HepG2 (cell line): ENCODE measurements at regions not wholly inside any gene's neighbourhood (a gene's known extent, or its start where the extent isn't known, plus 50 kb on each side); places are given as distances from the start of the nearest gene placed in this dataset.

ENCODE experiments used
- ATAC-seq: fragments of 200-7000 bp; cut with Tn5 transposase; 3 replicates; pipeline ENCODE4 v1.9.1; 2020; ENCODE audit warnings: mild to moderate bottlenecking, moderate library complexity
- BruUV-seq: library from RNA; stranded (reverse); fragments of 400-500 nt; replicated peaks from 2 replicates; lab custom pipeline; 2021; lab: Mats Ljungman, UMichigan
- CTCF ChIA-PET: fragments of 300-600 bp; formaldehyde crosslinking; extraction: SDS; loops from one replicate; lab custom pipeline; 2021; ENCODE audit warnings: low total read pairs, inconsistent platforms, low intra/inter-chr PET ratio; lab: Yijun Ruan, JAX
- POLR2A ChIA-PET: fragments of 350-600 bp; sonication (Branson Sonifier 250); formaldehyde crosslinking; loops from one replicate; lab custom pipeline; 2020; ENCODE audit warnings: antibody characterized with exemption, inconsistent platforms; lab: Yijun Ruan, JAX
- DNase-seq: peaks from one replicate; pipeline ENCODE4 v3.0.0-alpha.2; 2015; ENCODE audit warnings: low spot score
- FAIRE-seq: peaks from 3 replicates; lab custom pipeline; 2011; peaks lifted over from hg19 to GRCh38; lab: Jason Lieb, UNC
- H2AFZ ChIP-seq: one replicate; pipeline ENCODE4 v1.6.1; 2011; ENCODE audit warnings: low read length, inconsistent platforms
- H3K27ac ChIP-seq: fragments of 300-600 bp; 3 replicates; pipeline ENCODE4 v1.8.0; 2011; ENCODE audit warnings: mixed run types, mild to moderate bottlenecking, mixed read lengths, low read length, inconsistent platforms; ENCODE audit not compliant: insufficient read depth; ENCODE audit errors: extremely low read length
- H3K27me3 ChIP-seq, 2 experiments: fragments of 200-600 bp in 1 of 2; 2 replicates in 1 of 2; 3 replicates in 1 of 2; pipeline versions ENCODE4 v1.6.0 to v1.8.0; 2011; ENCODE audit warnings: low read length in 2 of 2, mild to moderate bottlenecking in 2 of 2, moderate library complexity in 2 of 2, inconsistent platforms in 1 of 2; ENCODE audit not compliant: insufficient read depth in 2 of 2, control insufficient read depth in 1 of 2
- H3K36me3 ChIP-seq, 2 experiments: fragments of 200-600 bp in 1 of 2; replicated peaks in 1 of 2; 2 replicates in 1 of 2; 3 replicates in 1 of 2; pipeline versions ENCODE4 v1.5.1 to v1.8.0; 2011; ENCODE audit warnings: low read length in 2 of 2, inconsistent platforms in 1 of 2; ENCODE audit not compliant: insufficient read depth in 2 of 2, control insufficient read depth in 1 of 2
- H3K4me1 ChIP-seq: 2 replicates; pipeline ENCODE4 v1.5.1; 2012; ENCODE audit warnings: low read length, inconsistent platforms; ENCODE audit not compliant: insufficient read depth
- H3K4me2 ChIP-seq: 2 replicates; pipeline ENCODE4 v1.6.0; 2011; ENCODE audit warnings: low read depth, low read length, inconsistent platforms
- H3K4me3 ChIP-seq, 3 experiments: fragments of 200-600 bp in 1 of 3; sonication (generic), shearing (Covaris generic) in 1 of 3; replicated peaks in 1 of 3; 2 replicates each; pipeline ENCODE4 v1.5.1; 2011 to 2016; ENCODE audit warnings: low read length in 3 of 3, inconsistent platforms in 2 of 3, low read depth in 2 of 3, mild to moderate bottlenecking in 2 of 3, control low read depth in 1 of 3, mixed read lengths in 1 of 3; ENCODE audit not compliant: insufficient read depth in 1 of 3
- H3K79me2 ChIP-seq: one replicate; pipeline ENCODE4 v1.6.1; 2011; ENCODE audit warnings: low read length, inconsistent platforms; ENCODE audit not compliant: insufficient read depth
- H3K9ac ChIP-seq: 2 replicates; pipeline ENCODE4 v1.6.0; 2011; ENCODE audit warnings: mild to moderate bottlenecking, low read depth, low read length, inconsistent platforms; ENCODE audit not compliant: insufficient read depth
- H3K9me3 ChIP-seq: 2 replicates; pipeline ENCODE4 v1.5.1; 2012; ENCODE audit warnings: mild to moderate bottlenecking, low read length
- H4K20me1 ChIP-seq: 2 replicates; pipeline ENCODE4 v1.6.0; 2011; ENCODE audit warnings: inconsistent platforms, mild to moderate bottlenecking, low read length, moderate library complexity; ENCODE audit not compliant: insufficient read depth
- ARNT ChIP-seq: fragments of 450-650 bp; IDR thresholded peaks from 2 replicates; pipeline ENCODE4 v1.6.1; 2017
- DR1 ChIP-seq: sonication (generic); formaldehyde crosslinking; IDR thresholded peaks from 2 replicates; pipeline ENCODE4 v1.8.0; 2021; ENCODE audit warnings: mild to moderate bottlenecking, missing genetic modification reagents, inconsistent platforms
- IKZF4 ChIP-seq: sonication (generic); formaldehyde crosslinking; IDR thresholded peaks from 2 replicates; pipeline ENCODE4 v1.5.1; 2020; ENCODE audit warnings: borderline replicate concordance, mild to moderate bottlenecking, low read depth, missing genetic modification reagents; ENCODE audit errors: not compliant biosample characterization
- KLF16 ChIP-seq, 2 experiments: sonication (generic) in 1 of 2; formaldehyde crosslinking in 1 of 2; IDR thresholded peaks; 2 replicates each; pipeline versions ENCODE4 v1.6.1 to v1.8.0; 2016 to 2023; ENCODE audit warnings: missing genetic modification reagents in 2 of 2, missing compliant biosample characterization in 1 of 2
- SMC3 ChIP-seq: IDR thresholded peaks from 2 replicates; pipeline ENCODE4 v1.6.1; 2011; ENCODE audit warnings: low read length, improper control_type of control experiment
- ZNF530 ChIP-seq: sonication (generic); formaldehyde crosslinking; IDR thresholded peaks from 2 replicates; pipeline ENCODE4 v1.5.0; 2020; ENCODE audit warnings: low read depth, mild to moderate bottlenecking, missing genetic modification reagents
- ZNF547 ChIP-seq: sonication (generic); formaldehyde crosslinking; IDR thresholded peaks from 2 replicates; pipeline ENCODE4 v1.5.1; 2020; ENCODE audit warnings: mild to moderate bottlenecking, missing genetic modification reagents
- ZNF644 ChIP-seq: IDR thresholded peaks from 2 replicates; pipeline ENCODE4 v1.6.1; 2016; ENCODE audit warnings: low read depth
- ZNF7 ChIP-seq: IDR thresholded peaks from 2 replicates; pipeline ENCODE4 v1.6.1; 2016; ENCODE audit warnings: missing biosample characterization, missing genetic modification reagents
- WGBS: methylation state at CpG from one replicate; pipeline ENCODE4 v1.1.6; 2017; ENCODE audit warnings: low lambda C conversion rate; 5-methylcytosine and 5-hydroxymethylcytosine counted together
- in situ Hi-C: cut with HindIII; loops from 2 replicates; pipeline ENCODE4 v1.10.0; 2017; ENCODE audit warnings: low pct_unique_long_range_greater_than_20kb; ENCODE audit not compliant: extremely low pct_ligation_motif_present
- intact Hi-C: fragments of 100-400 bp; cut with micrococcal nuclease; formaldehyde crosslinking; loops from one replicate; pipeline ENCODE4 v1.10.0; 2022; ENCODE audit not compliant: unreplicated experiment
- TF ChIP-seq, protein P1 (sequence below): IDR thresholded peaks from 2 replicates; pipeline ENCODE4 v1.6.1; 2016; ENCODE audit warnings: mild to moderate bottlenecking

DNA sequence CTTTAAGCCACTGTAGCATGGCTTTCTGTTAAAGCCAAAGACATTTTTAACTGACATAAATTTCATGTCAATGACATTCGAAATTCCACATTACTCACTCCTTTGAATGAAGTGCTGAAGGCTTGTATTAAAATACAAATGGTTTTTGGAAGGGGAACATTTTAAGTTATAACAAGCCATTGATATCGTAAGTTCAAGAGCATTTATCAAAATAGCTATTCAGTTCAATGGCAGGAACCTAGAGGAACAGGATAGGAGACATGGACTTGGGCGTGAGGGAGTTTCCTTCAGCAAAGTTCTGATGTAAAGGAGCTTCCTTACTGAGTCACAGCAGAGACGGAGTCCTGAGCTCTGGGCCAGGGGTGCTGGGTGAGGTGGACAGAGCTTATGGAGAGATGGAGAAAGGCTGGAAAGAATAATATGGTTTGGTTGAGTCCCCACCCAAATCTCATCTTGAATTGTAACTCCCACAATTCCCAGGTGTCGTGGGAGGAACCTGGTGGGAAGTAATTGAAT is 631.8 kb downstream of the BNC2 start:
- Histone ChIP-seq H4K20me1 (no peaks in the 10 kb centered on the region), H3K4me3 (no peak overlapping the region), H3K9ac (no peak overlapping the region), H3K4me1 (no peaks in the 10 kb centered on the region), H2AFZ (no peak overlapping the region), H3K9me3 (no peaks in the 10 kb centered on the region), H3K27ac (no peak overlapping the region), H3K79me2 (no peaks in the 10 kb centered on the region), H3K4me2 (no peak overlapping the region), H3K36me3 (no peaks in the 10 kb centered on the region), H3K27me3 (no peaks in the 10 kb centered on the region)
- 7% methylated on average over 5 of the region's 5 CpGs for WGBS
- in situ Hi-C loops (no loop called here), intact Hi-C loops (no loop called here)
- ChIA-PET CTCF (no interaction called here), POLR2A (no interaction called here)
- TF ChIP-seq ZNF644 (CRISPR knock-in tag) = no peak
- no peak for TF ChIP-seq DR1
- no peak for TF ChIP-seq ZNF530 (CRISPR knock-in tag)
- TF ChIP-seq ZNF547 (CRISPR knock-in tag) = no peak
- no peak for TF ChIP-seq KLF16 (CRISPR knock-in tag; IDR thresholded peaks at IDR 0.05)
- TF ChIP-seq ZNF7 (CRISPR knock-in tag) = no peak
- no peak for TF ChIP-seq IKZF4 (CRISPR knock-in tag)
- no peak for TF ChIP-seq ARNT
- TF ChIP-seq, protein P1, sequence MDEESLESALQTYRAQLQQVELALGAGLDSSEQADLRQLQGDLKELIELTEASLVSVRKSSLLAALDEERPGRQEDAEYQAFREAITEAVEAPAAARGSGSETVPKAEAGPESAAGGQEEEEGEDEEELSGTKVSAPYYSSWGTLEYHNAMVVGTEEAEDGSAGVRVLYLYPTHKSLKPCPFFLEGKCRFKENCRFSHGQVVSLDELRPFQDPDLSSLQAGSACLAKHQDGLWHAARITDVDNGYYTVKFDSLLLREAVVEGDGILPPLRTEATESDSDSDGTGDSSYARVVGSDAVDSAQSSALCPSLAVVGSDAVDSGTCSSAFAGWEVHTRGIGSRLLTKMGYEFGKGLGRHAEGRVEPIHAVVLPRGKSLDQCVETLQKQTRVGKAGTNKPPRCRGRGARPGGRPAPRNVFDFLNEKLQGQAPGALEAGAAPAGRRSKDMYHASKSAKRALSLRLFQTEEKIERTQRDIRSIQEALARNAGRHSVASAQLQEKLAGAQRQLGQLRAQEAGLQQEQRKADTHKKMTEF (CRISPR knock-in tag) = no peak
- no peak for TF ChIP-seq SMC3
- no peak for DNase-seq
- no peak for ATAC-seq
- BruUV-seq = no TSS peak
- FAIRE-seq = no peak
